Fibroblast of lung (primary cell): ENCODE measurements at regions not wholly inside any gene's neighbourhood (a gene's known extent, or its start where the extent isn't known, plus 50 kb on each side); places are given as distances from the start of the nearest gene placed in this dataset.

Experiments
- DNase-seq, 2 donors: peaks; one replicate each; pipeline versions ENCODE4 v3.0.0 to v3.0.0-alpha.2; 2010; ENCODE audit warnings: low read depth in 2 of 2
- H2AFZ ChIP-seq: 2 replicates; pipeline ENCODE4 v1.5.1; 2012; ENCODE audit warnings: low read length, control low read depth, inconsistent platforms
- H3K27ac ChIP-seq: 2 replicates; pipeline ENCODE4 v1.5.1; 2011; ENCODE audit warnings: low read length, control low read depth; ENCODE audit not compliant: insufficient read depth
- H3K27me3 ChIP-seq: 2 replicates; pipeline ENCODE4 v1.5.1; 2011; ENCODE audit warnings: mild to moderate bottlenecking, low read length; ENCODE audit not compliant: control insufficient read depth, insufficient read depth
- H3K36me3 ChIP-seq: 2 replicates; pipeline ENCODE4 v1.5.1; 2011; ENCODE audit warnings: low read length; ENCODE audit not compliant: control insufficient read depth, insufficient read depth
- H3K4me1 ChIP-seq: 2 replicates; pipeline ENCODE4 v1.5.1; 2011; ENCODE audit warnings: low read length; ENCODE audit not compliant: control insufficient read depth, insufficient read depth; ENCODE audit errors: extremely low read depth
- H3K4me2 ChIP-seq: 2 replicates; pipeline ENCODE4 v1.5.1; 2011; ENCODE audit warnings: low read length, control low read depth; ENCODE audit not compliant: insufficient read depth; ENCODE audit errors: extremely low read depth
- H3K4me3 ChIP-seq, 4 experiments: fragments of 200-600 bp in 1 of 4; sonication (generic) in 1 of 4; replicated peaks in 1 of 4; 2 replicates each; pipeline ENCODE4 v1.5.1; 2011 to 2016; ENCODE audit warnings: low read length in 4 of 4, low read depth in 3 of 4, mild to moderate bottlenecking in 3 of 4, control low read depth in 2 of 4, inconsistent platforms in 1 of 4, mixed read lengths in 1 of 4; ENCODE audit not compliant: insufficient read depth in 1 of 4; ENCODE audit errors: control extremely low read depth in 1 of 4
- H3K79me2 ChIP-seq: 2 replicates; pipeline ENCODE4 v1.5.1; 2012; ENCODE audit warnings: mild to moderate bottlenecking, low read length, inconsistent platforms; ENCODE audit not compliant: control insufficient read depth, insufficient read depth
- H3K9ac ChIP-seq: 2 replicates; pipeline ENCODE4 v1.5.1; 2011; ENCODE audit warnings: mild to moderate bottlenecking, low read length, control low read depth; ENCODE audit not compliant: insufficient read depth
- H3K9me3 ChIP-seq: 2 replicates; pipeline ENCODE4 v1.5.1; 2012; ENCODE audit warnings: low read depth, low read length; ENCODE audit not compliant: control insufficient read depth, insufficient read depth
- H4K20me1 ChIP-seq: 2 replicates; pipeline ENCODE4 v1.5.1; 2011; ENCODE audit warnings: low read length; ENCODE audit not compliant: control insufficient read depth, insufficient read depth; ENCODE audit errors: extremely low read depth
- CTCF ChIP-seq, 2 donors: IDR thresholded peaks in 1 of 2; conservative IDR thresholded peaks in 1 of 2; 1 replicate in 1 of 2; 2 replicates in 1 of 2; pipeline ENCODE4 v1.5.1; 2011 to 2012; ENCODE audit warnings: low read length in 2 of 2, control low read depth in 1 of 2, inconsistent platforms in 1 of 2, low read depth in 1 of 2, mild to moderate bottlenecking in 1 of 2
- EZH2 ChIP-seq: IDR thresholded peaks from 2 replicates; pipeline ENCODE4 v1.5.1; 2012; ENCODE audit warnings: low read length, control low read depth, mild to moderate bottlenecking; ENCODE audit errors: missing control alignments

GRCh38 chr10:2858452-2858851 is 208.9 kb upstream of the PFKP start:
- H3K27me3 ChIP-seq, result no peaks in the 10 kb centered on the region
- no peaks in the 10 kb centered on the region for H3K79me2 ChIP-seq
- no peaks in the 10 kb centered on the region for H3K9me3 ChIP-seq
- DNase-seq, result no peak
- H3K27ac ChIP-seq, result no peak overlapping the region
- no peak overlapping the region for H3K4me3 ChIP-seq
- H2AFZ ChIP-seq, result no peak overlapping the region
- no peak overlapping the region for H3K4me2 ChIP-seq
- no peak overlapping the region for H3K9ac ChIP-seq
- H3K4me1 ChIP-seq, result no peaks in the 10 kb centered on the region
- TF ChIP-seq EZH2 (no peak), CTCF (conservative IDR thresholded peaks at IDR 0.05 in 1 of 2, IDR thresholded peaks at IDR 0.05 in 1 of 2; ENCODE audit: low read depth in 1 of 2, low read length in 2 of 2) (no peak)
- H3K36me3 ChIP-seq, result no peaks in the 10 kb centered on the region
- no peaks in the 10 kb centered on the region for H4K20me1 ChIP-seq

- H3K4me1 ChIP-seq, result no peaks in the 10 kb centered on the region
- no peak overlapping the region for H3K27ac ChIP-seq
- no peaks in the 10 kb centered on the region for H4K20me1 ChIP-seq
- H3K4me2 ChIP-seq, result no peak overlapping the region
- H3K9ac ChIP-seq, result no peak overlapping the region
- no peak overlapping the region for H2AFZ ChIP-seq
- TF ChIP-seq EZH2 (no peak), CTCF (conservative IDR thresholded peaks at IDR 0.05 in 1 of 2, IDR thresholded peaks at IDR 0.05 in 1 of 2; ENCODE audit: low read depth in 1 of 2, low read length in 2 of 2) (no peak)
- no peaks in the 10 kb centered on the region for H3K9me3 ChIP-seq
- no peak for DNase-seq
- no peaks in the 10 kb centered on the region for H3K79me2 ChIP-seq
- H3K4me3 ChIP-seq, result no peak overlapping the region
- H3K27me3 ChIP-seq, result no peaks in the 10 kb centered on the region
- H3K36me3 ChIP-seq, result no peaks in the 10 kb centered on the region
These were observed 210.8 kb upstream of the PFKP start for GRCh38 chr10:2856598-2856997.

- no peak for DNase-seq
- Histone ChIP-seq H2AFZ (no peak overlapping the region), H4K20me1 (no peaks in the 10 kb centered on the region), H3K9me3 (no peaks in the 10 kb centered on the region), H3K27ac (no peak overlapping the region), H3K27me3 (no peaks in the 10 kb centered on the region), H3K4me1 (no peaks in the 10 kb centered on the region), H3K4me3 (no peak overlapping the region), H3K79me2 (no peaks in the 10 kb centered on the region), H3K36me3 (no peaks in the 10 kb centered on the region), H3K9ac (no peak overlapping the region), H3K4me2 (no peak overlapping the region)
- TF ChIP-seq EZH2, result no peak
- no peak for TF ChIP-seq CTCF (conservative IDR thresholded peaks at IDR 0.05 in 1 of 2, IDR thresholded peaks at IDR 0.05 in 1 of 2; ENCODE audit: low read depth in 1 of 2, low read length in 2 of 2)
These were observed 214.6 kb upstream of the PFKP start for GRCh38 chr10:2852574-2853323.
